ENCODE measurements at regions not wholly inside any gene's neighbourhood (a gene's known extent, or its start where the extent isn't known, plus 50 kb on each side); places are given as distances from the start of the nearest gene placed in this dataset.

DNA sequence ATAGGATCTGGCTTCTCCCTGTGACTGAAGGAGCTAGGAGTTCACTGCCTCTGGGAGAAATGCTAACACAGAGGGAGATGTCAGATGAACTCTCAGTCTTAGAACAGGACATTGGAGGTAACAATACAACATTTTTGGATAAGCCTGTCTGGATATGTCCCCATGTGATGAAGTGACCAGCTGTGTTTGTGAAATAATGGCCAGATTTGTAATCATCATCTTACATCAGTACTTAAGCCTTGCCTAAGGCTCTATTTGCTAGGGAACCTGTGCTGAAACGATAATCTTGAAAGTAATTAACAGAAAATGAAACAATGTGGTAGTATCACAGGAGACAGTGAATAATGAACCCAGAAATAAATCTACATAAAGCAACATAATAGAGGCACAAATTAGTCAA is 56.2 kb downstream of the CRPPA start:
- DNase-seq (ENCODE audit: extremely low read depth in 1 of 4, low spot score in 3 of 4) (no peak), ATAC-seq (no peak; the same call in 2 of the 3 replicates), FAIRE-seq (no peak)
- BruUV-seq (replicated peaks), result no TSS peak
- Histone ChIP-seq H3K36me3 (ENCODE audit: control insufficient read depth, insufficient read depth, low read length) (peaks cover 5% of the 10 kb centered on the region; the same call in 1 of the 3 replicates), H3K27ac (ENCODE audit: extremely low read depth, low read depth, low read length) (no peak overlapping the region), H3K9ac (ENCODE audit: insufficient read depth in 1 of 2, low read depth in 2 of 2, low read length in 2 of 2) (no peak overlapping the region), H3K4me2 (ENCODE audit: insufficient read depth, low read length) (no peak overlapping the region), H3K79me2 (ENCODE audit: control insufficient read depth, insufficient read depth, low read length) (peaks cover 4% of the 10 kb centered on the region; the same call in 1 of the 3 replicates), H3K9me3 (replicated peaks; ENCODE audit: control insufficient read depth, insufficient read depth, low read depth, low read length) (no peaks in the 10 kb centered on the region), H3K9me1 (ENCODE audit: control insufficient read depth, insufficient read depth, low read length) (no peaks in the 10 kb centered on the region), H3K4me3 (no peak overlapping the region), H3K27me3 (ENCODE audit: control insufficient read depth in 2 of 2, insufficient read depth in 2 of 2, low read length in 2 of 2) (no peaks in the 10 kb centered on the region), H2AFZ (ENCODE audit: low read depth, low read length) (no peak overlapping the region), H3K4me1 (replicated peaks in 1 of 2; ENCODE audit: control insufficient read depth in 2 of 2, insufficient read depth in 2 of 2, low read length in 2 of 2) (peaks cover 3 to 4% of the 10 kb centered on the region in 2 experiments; a peak in 1 of 5 replicates), H4K20me1 (replicated peaks; ENCODE audit: control insufficient read depth, insufficient read depth, low read length) (no peaks in the 10 kb centered on the region)
- ChIA-PET CTCF (ENCODE audit: low intra/inter-chr PET ratio) (no interaction called here), POLR2A (no interaction called here)
- in situ Hi-C loops (cut with MboI), result no loop called here
- intact Hi-C loops (cut with micrococcal nuclease), result no loop called here
- 10% methylated on average over 1 of the region's 1 CpG for WGBS (ENCODE audit: insufficient coverage, low coverage, missing lambda C conversion rate)
- TF ChIP-seq, protein P1, sequence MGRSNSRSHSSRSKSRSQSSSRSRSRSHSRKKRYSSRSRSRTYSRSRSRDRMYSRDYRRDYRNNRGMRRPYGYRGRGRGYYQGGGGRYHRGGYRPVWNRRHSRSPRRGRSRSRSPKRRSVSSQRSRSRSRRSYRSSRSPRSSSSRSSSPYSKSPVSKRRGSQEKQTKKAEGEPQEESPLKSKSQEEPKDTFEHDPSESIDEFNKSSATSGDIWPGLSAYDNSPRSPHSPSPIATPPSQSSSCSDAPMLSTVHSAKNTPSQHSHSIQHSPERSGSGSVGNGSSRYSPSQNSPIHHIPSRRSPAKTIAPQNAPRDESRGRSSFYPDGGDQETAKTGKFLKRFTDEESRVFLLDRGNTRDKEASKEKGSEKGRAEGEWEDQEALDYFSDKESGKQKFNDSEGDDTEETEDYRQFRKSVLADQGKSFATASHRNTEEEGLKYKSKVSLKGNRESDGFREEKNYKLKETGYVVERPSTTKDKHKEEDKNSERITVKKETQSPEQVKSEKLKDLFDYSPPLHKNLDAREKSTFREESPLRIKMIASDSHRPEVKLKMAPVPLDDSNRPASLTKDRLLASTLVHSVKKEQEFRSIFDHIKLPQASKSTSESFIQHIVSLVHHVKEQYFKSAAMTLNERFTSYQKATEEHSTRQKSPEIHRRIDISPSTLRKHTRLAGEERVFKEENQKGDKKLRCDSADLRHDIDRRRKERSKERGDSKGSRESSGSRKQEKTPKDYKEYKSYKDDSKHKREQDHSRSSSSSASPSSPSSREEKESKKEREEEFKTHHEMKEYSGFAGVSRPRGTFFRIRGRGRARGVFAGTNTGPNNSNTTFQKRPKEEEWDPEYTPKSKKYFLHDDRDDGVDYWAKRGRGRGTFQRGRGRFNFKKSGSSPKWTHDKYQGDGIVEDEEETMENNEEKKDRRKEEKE (IDR thresholded peaks at IDR 0.05; ENCODE audit: borderline replicate concordance in 1 of 2, control insufficient read depth in 1 of 2, low read depth in 2 of 2, low read length in 1 of 2), result no peak

DNA sequence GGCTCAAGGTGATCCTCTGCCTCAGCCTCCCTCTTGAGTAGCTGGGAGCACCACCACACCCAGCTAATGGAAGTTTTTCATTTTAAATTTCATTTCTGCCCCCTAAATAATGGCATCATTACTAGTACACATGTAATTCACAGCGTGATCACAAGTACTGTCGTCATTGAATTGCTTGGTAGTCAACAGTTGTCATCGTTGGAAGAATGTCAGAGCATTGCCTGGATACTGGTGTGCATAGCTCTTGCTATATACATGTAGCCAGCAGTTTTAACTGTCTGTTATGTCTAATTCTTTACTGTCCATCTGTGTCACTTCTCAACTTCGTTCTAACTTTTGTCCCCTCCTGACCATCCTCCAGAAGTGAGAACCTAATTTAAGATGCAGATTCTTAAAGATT is 62.1 kb downstream of the CRPPA start:
- no peak for FAIRE-seq
- H2AFZ ChIP-seq (ENCODE audit: low read depth, low read length), result no peak overlapping the region
- peaks cover 3% of the 10 kb centered on the region; the same call in 1 of the 3 replicates for H3K36me3 ChIP-seq (ENCODE audit: control insufficient read depth, insufficient read depth, low read length)
- H3K9me3 ChIP-seq (replicated peaks; ENCODE audit: control insufficient read depth, insufficient read depth, low read depth, low read length), result no peaks in the 10 kb centered on the region
- ChIA-PET POLR2A (interaction anchor here (0.9 kb wide), 1 partner anchor 13 kb away, joined by 3 read pairs; no protein-coding TSS in a partner anchor), CTCF (ENCODE audit: low intra/inter-chr PET ratio) (no interaction called here)
- H3K4me3 ChIP-seq, result no peak overlapping the region
- intact Hi-C loops (cut with micrococcal nuclease) (no loop called here), in situ Hi-C loops (cut with MboI) (no loop called here)
- H3K9ac ChIP-seq (ENCODE audit: insufficient read depth in 1 of 2, low read depth in 2 of 2, low read length in 2 of 2), result no peak overlapping the region
- H3K4me1 ChIP-seq (replicated peaks in 1 of 2; ENCODE audit: control insufficient read depth in 2 of 2, insufficient read depth in 2 of 2, low read length in 2 of 2), result no peaks in the 10 kb centered on the region; a peak in 1 of 5 replicates
- H3K4me2 ChIP-seq (ENCODE audit: insufficient read depth, low read length), result no peak overlapping the region
- 48% methylated on average over 4 of the region's 4 CpGs for WGBS (ENCODE audit: insufficient coverage, low coverage, missing lambda C conversion rate)
- DNase-seq (ENCODE audit: extremely low read depth in 1 of 4, low spot score in 3 of 4), result no peak
- H4K20me1 ChIP-seq (replicated peaks; ENCODE audit: control insufficient read depth, insufficient read depth, low read length), result no peaks in the 10 kb centered on the region
- no TSS peak for BruUV-seq (replicated peaks)
- no peaks in the 10 kb centered on the region for H3K9me1 ChIP-seq (ENCODE audit: control insufficient read depth, insufficient read depth, low read length)
- H3K79me2 ChIP-seq (ENCODE audit: control insufficient read depth, insufficient read depth, low read length), result no peaks in the 10 kb centered on the region
- H3K27ac ChIP-seq (ENCODE audit: extremely low read depth, low read depth, low read length), result no peak overlapping the region
- no peaks in the 10 kb centered on the region for H3K27me3 ChIP-seq (ENCODE audit: control insufficient read depth in 2 of 2, insufficient read depth in 2 of 2, low read length in 2 of 2)
- ATAC-seq, result no peak
- TF ChIP-seq JUNB (CRISPR knock-in tag; conservative IDR thresholded peaks at IDR 0.05), result no peak
- TF ChIP-seq CBX3 (IDR thresholded peaks at IDR 0.05; ENCODE audit: borderline replicate concordance in 1 of 2, low read length in 2 of 2), result no peak
- TF ChIP-seq, protein P2, sequence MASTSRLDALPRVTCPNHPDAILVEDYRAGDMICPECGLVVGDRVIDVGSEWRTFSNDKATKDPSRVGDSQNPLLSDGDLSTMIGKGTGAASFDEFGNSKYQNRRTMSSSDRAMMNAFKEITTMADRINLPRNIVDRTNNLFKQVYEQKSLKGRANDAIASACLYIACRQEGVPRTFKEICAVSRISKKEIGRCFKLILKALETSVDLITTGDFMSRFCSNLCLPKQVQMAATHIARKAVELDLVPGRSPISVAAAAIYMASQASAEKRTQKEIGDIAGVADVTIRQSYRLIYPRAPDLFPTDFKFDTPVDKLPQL (IDR thresholded peaks at IDR 0.05; ENCODE audit: extremely low read depth, insufficient read length), result no peak
- TF ChIP-seq, protein P3, sequence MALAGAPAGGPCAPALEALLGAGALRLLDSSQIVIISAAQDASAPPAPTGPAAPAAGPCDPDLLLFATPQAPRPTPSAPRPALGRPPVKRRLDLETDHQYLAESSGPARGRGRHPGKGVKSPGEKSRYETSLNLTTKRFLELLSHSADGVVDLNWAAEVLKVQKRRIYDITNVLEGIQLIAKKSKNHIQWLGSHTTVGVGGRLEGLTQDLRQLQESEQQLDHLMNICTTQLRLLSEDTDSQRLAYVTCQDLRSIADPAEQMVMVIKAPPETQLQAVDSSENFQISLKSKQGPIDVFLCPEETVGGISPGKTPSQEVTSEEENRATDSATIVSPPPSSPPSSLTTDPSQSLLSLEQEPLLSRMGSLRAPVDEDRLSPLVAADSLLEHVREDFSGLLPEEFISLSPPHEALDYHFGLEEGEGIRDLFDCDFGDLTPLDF (CRISPR knock-in tag; IDR thresholded peaks at IDR 0.05), result no peak
- no peak for TF ChIP-seq HDAC2 (IDR thresholded peaks at IDR 0.05)
